ENCODE measurements at regions not wholly inside any gene's neighbourhood (a gene's known extent, or its start where the extent isn't known, plus 50 kb on each side); places are given as distances from the start of the nearest gene placed in this dataset.
"Not testable (repeated sequence)": the region's sequence is repeated elsewhere in the genome, so short reads cannot be mapped to it uniquely, and the experiment has no call there.

DNA sequence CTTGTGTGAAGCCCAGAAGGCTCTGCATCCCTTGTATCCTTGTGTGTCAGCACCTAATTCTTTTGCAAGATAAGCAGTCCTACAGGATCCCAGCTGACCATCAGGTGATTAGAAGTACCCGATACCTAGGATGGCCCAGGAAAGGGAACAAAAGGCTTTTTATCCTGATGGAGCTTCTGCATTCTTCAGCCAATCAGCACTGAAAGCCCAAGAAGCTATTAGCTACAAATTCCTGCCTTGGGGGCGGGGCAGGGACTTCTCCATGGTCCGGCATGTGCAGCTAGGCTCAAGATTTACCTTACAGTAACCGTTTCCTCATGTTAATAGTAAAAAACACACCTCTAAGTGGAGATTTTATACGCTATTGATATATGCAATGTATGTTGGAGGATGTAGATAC is 264.6 kb upstream of the THUMPD2 start:
- no peak for DNase-seq (ENCODE audit: low spot score)
- no peak for FAIRE-seq

DNA sequence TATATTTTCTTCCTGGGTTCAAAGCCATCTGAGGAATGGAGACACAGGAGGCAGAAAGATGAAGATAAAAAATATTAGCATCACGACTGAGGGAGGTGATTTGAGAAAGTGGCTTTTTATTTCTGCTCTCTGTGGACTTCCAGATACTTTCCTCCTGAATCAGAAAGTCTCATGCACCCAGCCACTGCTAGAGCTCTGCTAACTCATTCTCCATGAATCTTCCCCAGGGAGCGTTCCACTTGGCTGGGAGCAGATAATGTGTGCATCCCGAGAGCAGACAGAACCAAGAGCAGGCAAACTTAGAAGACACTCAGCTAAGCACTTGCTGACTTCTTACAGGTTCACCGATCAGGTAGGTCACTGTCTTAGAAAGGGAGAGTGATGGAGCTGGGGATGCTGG is 264.1 kb upstream of the THUMPD2 start:
- DNase-seq (ENCODE audit: low spot score) (no peak), FAIRE-seq (no peak)

DNA sequence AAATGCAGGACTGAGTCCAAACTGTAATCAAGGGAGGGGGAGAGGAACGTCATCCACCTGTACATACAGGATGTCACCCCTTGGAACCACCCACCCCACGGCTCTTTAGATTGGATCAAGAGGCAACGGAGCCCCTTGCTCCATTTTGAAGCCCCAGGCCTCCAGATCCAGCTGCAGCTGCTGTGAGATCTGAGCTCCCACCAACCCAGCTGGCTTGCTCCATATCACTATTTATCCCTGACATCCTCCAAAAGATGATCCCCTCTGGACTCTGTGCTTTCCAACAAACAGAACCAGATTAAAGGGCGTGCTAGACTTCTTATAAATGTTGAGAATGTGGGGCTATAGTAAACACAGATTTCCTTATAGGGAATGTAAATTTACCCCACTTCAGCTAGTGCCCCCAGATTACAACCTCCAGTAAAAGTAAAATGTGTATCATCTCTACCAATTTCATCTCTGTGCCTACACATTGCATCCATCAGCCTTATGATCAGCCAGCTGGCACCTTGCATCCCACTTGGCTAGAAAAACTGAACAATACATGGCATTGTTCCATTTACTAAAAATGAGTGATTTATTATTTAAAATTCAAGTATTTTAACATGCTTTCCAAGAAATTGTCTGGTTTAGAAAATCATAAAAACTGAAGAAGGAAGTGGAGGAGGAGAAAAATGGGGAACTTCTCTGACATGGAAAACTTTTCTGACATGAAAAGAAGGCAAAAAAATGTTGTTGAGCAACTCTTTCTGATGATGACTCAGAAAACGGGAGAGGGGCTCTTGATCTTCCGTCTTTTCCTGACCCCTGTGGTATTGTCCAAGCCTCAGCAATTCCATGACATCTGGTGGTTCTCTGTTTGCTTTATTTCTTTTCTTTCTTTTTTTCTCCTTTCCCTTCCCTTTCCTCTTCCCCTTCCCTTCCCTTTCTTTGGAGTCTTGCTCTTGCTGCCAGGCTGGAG is 262.6 kb upstream of the THUMPD2 start:
- no peak for FAIRE-seq
- DNase-seq (ENCODE audit: low spot score): no peak

DNA sequence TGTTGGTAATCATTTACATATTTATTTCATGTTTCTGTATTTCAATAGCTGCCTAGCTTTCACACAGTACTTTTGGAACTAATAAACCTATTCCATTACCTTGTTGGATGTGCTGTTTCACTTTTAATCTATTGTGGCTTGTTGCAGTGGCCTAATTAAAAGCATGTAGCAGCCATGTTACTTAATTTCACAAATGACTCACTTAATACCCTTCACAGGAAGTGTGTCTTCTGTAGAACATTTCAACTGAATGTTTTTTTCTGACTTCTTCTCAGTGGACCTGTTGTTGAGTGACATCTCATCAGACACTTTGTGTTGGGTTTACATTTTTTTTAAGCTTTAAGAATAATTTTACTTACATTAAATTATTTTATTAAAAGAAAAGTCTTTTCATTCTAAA is 260.5 kb upstream of the THUMPD2 start:
- FAIRE-seq (no peak), DNase-seq (ENCODE audit: low spot score) (no peak)

DNA sequence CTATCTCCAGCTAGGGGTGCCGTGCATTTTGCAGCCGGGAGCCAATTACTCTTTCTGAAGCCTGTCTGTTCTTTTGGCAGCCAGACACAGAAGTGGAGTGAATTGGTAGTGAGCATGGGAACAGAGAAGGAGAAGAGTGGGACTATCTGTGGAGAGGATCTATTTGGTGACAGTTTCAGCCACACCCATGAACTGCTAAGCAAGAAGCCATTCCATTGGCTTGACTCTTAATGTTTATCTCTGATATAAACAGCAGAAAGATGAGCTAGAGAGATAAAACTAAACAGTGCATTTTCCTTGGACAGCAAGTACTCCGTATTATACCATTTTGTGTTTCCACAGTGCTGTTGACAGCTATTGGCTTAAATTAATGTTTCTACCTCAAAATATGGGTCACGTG is 259.6 kb upstream of the THUMPD2 start:
- FAIRE-seq (peak; percentile 61), DNase-seq (ENCODE audit: low spot score) (no peak)

DNA sequence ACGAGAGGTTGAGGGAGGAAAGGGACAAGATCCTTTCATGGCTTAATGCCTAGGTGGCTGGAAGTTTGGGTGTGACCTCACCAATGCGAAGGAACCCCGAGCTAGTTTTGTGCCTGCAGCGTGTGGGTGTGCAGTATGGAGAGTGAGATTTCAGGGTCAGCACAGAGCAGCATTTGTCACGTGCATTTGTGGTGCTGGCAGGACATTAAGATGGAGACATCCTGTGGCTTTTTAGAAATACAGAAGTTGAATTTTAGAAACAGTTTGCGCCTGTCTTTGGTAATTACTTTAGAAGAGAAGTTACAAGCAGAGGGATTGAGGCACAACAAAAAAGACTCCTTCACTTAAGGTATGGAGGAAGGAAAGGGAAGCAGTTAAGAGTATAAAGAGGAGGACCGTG is 258.2 kb upstream of the THUMPD2 start:
- DNase-seq (ENCODE audit: low spot score) (no peak), FAIRE-seq (no peak)

DNA sequence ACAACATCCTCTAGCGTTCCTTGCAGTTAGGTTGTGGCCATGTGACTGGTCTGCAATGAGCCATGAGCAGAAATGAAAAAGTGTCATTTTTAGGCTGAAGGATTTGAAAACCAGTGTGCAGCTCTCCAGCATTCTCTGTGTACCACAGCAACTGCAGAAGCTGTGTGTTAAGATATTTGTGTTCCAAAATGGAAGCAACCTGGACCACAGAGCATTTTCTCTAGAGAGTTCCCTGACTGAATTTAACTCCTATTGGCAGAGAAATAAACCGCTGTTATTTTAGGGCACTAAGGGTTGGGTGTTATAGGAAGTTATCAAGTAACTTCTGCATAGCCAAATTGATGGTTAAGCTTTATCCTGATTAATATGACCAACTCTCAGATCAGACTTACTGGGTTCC is 257.2 kb upstream of the THUMPD2 start:
- FAIRE-seq: no peak

DNA sequence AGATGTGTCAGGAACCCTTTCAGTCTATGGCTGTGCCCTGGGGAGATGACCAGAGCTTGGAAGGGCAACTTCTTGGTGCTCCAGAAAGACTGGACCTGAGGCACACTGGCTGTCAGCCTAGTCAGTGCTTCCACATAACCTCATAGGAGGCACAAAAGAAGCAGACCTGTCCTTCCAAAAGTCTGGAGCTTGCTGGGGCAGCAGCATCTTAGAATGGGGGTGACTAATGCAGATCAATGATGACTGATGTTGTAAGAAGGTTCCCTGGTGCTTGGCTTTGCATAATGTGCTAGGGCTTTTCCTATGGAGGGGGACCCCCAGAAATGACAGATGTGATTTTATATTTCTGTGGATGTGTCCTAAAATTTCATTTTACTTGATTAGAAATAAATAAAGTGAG is 255.7 kb upstream of the THUMPD2 start:
- DNase-seq (ENCODE audit: low spot score) (no peak), FAIRE-seq (no peak)

More for the DNA sequence above, 257.2 kb upstream of the THUMPD2 start:
- no peak for DNase-seq (ENCODE audit: low spot score)

DNA sequence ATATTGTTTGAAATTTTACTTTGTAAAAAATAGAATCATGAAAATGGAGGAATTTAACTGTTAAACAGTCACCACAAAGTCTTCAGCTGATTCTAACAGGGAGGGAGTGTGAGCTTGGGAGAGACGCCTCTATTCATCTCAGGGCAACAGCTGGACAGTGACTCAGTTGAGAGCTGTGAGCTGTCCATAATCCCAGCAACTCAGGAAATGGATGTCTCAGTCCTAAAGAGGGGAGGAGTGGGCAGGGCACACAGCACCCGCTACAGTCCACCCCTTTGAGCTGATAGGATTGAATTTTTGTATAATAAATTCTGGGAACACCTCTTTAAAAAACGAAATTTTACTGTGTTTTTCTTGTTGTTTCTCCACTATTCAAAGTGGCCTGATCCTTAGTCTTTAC is 255.1 kb upstream of the THUMPD2 start:
- DNase-seq (ENCODE audit: low spot score): peak; percentile 43
- FAIRE-seq: no peak

DNA sequence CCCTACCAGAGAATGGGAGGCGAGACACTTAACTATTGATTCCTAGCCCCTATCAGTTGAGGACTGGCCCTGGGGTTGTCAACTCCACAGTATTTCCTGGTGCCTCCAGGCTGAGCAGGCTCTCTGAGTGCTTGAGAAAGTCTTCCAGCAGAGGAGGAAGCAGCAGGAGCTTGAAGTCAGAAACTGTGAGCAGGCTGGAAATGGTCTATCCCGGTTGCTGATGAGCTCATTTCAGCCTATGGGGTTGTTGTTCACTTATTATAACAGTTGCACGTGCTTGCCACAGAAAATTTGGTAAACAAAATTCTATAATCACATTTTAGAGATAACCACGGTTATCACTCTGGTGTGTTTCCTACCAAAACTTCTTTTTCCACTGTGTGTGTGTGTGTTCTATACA is 254.7 kb upstream of the THUMPD2 start:
- no peak for DNase-seq (ENCODE audit: low spot score)
- no peak for FAIRE-seq

DNA sequence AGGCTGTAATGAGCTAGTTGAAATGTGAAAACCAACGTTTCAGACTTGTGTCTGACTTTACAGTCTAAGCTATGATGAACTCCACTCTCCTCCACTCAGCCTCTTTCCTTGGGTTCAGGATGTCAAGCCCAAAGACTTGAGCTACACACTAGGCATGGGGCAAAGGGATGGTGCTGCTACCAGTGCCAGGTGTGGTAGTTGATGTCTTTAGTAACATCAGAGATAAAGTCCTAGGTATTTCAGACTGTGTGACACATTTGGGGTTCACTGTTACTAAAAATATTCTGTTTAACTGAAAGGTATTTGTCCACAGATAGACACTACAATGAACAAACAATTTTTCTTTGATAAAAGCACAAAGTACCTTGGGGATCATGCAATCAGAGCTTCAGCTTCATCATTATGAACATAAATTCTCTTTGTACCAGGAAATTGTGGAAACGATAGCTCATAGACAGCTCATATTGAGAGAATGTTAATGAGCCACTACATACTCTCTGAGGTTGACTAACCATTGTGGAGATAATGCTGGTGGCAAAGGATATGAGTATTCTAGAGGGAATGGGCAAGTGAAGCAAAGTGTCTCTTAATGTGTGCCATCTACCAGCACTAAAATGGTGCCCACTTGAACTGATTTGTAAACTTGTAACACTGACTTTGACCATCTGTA is 253.7 kb upstream of the THUMPD2 start:
- DNase-seq (ENCODE audit: low spot score) (no peak), FAIRE-seq (peak; percentile 59)

DNA sequence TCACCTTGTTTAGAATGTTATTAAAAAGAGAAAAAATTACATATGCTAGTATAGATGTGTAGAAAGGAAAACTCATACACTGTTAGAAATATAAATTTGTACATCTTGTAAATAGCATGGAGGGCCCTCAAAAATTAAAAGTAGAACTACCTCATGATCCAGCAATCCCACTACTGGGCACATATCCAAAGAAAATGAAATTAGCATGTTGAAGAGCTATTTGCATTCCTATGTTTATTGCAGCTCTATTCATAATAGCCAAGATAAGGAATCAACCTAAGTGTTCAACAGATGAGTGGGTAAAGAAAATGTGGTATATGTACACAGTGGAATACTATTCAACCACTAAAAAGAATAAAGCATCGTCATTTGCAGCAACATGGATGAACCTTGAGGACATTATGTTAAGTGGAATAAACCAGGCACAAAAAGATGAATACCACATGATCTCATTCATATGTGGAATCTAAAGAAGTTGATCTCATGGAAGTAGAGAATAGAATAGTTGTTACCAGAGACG is 251.5 kb upstream of the THUMPD2 start:
- FAIRE-seq (peak; percentile 65), DNase-seq (ENCODE audit: low spot score) (no peak)

DNA sequence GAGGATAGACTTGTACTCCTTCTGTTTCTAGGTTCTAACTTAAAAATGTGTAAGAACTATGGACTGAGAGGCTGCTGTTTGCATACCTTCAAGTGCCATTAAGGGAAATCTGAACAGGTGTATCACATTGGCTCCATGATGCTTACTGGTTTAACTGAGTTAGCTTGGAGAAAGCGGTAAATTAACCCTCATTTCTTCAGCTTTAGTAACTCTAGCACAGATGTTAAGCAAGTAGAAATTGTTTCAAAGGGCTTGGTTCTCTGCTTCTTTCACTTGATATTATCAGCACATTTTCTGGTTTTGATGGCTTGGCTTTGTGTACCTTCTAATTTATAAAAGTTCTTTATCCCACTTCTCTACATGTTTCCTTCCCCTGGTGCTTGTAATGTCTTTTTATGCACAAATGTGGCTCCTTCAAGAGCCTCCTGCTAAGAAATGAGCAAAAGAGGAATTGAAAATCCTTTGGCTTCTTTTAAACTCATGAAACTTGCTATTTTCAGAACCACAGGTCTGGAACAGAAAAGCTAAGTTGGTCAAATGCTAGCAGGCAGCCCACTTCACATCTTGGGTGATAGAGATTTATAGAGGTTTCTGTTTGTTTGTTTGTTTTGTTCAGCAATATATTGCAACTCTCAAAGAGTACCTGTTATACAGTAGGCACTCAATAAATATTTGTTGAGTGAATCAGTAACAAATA is 249.9 kb upstream of the THUMPD2 start:
- FAIRE-seq: no peak
- no peak for DNase-seq (ENCODE audit: low spot score)

DNA sequence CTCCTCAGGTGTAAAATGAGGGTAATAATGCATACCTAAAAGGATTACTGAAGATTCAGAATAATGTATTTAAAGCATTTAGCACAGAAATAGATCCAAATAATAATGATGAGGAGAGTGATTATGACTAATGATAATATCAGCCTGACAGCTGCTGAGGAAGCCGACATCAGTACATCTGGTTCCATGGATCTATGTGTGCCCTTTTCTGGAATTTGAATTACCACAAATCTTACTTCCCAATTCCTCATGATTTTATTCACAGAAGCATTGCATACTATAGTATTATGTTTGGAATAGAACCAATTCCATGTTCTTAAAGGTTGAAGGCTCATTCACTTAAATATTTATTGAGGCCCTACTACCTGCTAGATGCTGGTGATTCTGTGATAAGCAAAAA is 248.9 kb upstream of the THUMPD2 start:
- FAIRE-seq (no peak), DNase-seq (ENCODE audit: low spot score) (no peak)

DNA sequence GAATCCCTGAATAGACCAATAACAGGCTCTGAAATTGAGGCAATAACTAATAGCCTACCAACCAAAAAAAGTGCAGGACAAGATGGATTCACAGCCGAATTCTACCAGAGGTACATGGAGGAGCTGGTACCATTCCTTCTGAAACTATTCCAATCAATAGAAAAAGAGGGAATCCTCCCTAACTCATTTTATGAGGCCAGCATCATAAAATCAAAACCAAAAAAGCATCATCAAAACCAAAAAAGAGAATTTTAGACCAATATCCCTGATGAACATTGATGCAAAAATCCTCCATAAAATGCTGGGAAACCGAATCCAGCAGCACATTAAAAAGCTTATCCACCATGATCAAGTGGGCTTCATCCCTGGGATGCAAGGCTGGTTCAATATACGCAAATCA is 246.2 kb upstream of the THUMPD2 start:
- DNase-seq (ENCODE audit: low spot score); FAIRE-seq: not testable (repeated sequence)

DNA sequence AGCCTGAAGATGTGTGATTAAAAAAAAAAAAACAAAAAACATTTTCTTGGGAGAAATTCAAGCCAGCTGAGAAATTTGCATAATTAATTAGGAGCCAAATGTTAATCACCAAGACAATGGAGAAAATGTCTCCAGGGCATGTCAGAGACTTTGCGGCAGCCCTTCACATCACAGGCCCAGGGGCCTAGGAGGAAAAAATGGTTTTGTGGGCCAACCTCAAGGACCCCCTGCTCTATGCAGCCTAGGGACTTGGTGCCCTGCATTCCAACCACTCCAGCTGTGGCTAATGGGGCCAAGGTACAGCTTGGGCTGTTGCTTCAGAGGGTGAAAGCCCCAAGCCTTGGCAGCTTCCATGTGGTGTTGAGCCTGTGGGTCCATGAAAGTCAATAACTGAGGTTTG is 241.9 kb upstream of the THUMPD2 start:
- FAIRE-seq (no peak), DNase-seq (ENCODE audit: low spot score) (no peak)

DNA sequence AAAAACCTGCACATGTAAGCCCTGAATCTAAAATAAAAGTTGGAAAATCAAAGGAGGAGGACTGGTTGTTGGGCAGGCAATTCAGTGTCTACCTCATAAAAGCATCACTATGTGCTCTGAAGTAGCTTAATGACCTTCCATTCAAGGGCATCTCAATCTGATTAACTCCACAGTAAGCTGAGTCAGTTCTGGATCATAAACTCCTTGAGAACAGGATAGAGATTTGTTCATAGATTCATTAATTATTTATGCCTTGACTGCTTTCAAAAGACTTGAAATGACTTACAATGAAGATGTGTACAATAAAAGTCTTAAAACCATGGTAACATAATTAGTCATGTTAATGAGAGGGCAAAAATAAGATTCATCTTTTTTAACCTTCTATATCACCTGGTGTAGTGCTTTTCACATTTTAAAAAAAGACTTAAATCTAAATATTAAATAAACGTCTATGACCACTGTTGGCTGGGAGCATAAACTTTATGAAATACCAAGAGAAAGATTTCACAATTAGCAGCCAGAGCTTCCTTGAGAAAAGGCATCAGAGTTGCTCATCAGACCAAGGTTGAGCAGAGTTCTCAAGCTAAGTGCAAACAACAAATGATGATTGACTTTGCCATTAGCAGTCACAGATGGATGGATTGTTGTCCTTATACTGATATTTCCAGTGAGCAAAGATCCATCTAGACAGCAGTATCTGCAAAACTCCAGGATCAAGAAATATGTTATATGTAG is 237.3 kb upstream of the THUMPD2 start:
- DNase-seq (ENCODE audit: low spot score) (no peak), FAIRE-seq (no peak)

DNA sequence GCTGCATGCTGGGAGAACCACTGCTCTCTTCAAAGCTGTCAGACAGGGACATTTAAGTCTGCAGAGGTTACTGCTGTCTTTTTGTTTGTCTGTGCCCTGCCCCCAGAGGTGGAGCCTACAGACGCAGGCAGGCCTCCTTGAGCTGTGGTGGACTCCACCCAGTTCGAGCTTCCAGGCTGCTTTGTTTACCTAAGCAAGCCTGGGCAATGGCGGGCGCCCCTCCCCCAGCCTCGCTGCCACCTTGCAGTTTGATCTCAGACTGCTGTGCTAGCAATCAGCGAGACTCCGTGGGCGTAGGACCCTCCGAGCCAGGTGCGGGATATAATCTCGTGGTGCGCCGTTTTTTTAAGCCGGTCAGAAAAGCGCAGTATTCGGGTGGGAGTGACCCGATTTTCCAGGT is 234.9 kb upstream of the THUMPD2 start:
- not testable (repeated sequence) for DNase-seq (ENCODE audit: low spot score); FAIRE-seq

DNA sequence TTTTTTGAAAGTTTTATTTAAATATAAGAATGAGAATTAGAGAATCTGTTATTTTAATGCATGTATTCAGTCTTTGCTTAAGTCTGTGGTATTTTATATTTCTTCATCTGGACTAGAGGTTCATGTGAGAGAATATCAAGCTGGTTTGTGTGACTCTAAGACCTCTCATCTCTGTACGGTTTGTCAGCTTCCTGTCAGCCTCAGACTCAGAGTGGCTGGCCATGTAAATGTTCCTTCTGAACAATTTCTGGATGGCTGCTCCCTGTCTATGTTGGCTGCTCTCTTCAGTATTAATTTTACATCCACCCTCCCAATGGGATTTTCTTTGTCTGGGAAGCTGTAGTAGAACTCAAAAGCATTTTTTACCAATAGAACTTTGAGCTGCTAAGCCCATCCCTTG is 225.3 kb upstream of the THUMPD2 start:
- DNase-seq (ENCODE audit: low spot score) (no peak), FAIRE-seq (no peak)

DNA sequence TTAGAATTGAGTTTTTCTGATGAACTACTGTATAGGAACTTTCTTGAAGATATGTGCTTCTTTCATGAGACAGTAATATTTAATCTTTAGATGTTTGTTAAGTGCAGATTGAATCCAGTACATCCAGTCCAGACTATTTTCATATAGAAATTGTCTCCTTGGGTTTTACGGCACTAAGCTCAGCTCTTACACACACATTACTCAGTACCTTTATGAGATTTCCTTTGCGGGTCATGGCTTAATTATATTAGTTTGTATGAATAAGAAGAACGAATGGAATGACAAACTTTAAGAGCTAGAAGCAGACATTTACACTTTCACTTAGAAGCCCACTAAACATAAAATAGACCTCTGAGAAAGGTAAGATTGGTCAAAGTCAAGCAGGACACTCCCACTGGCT is 223.3 kb upstream of the THUMPD2 start:
- no peak for FAIRE-seq
- DNase-seq (ENCODE audit: low spot score): no peak

DNA sequence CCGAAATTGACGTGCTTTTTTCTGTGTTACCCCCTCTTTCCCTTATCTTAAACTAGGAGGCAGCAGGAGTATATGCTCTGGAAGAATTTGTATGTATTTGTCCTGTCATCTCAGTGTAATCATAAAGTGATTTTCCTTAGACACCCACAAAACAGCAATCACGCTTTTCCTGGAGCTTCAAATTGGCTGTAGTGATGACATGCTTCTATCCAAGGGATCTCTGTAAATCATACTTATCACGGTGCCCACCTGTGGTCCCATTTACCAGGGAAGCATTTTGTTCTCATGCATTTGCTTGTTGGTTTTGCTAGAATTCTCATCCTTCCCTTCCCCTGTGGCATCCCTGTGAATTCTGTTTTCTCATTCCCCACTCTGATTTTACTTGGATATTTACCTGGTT is 220.8 kb upstream of the THUMPD2 start:
- FAIRE-seq: no peak
- DNase-seq (ENCODE audit: low spot score): no peak

Measured in urothelium cell line (cell line).